Adipocyte (in vitro differentiated cells): ENCODE measurements at regions not wholly inside any gene's neighbourhood (a gene's known extent, or its start where the extent isn't known, plus 50 kb on each side); places are given as distances from the start of the nearest gene placed in this dataset.
"Not testable (repeated sequence)": the region's sequence is repeated elsewhere in the genome, so short reads cannot be mapped to it uniquely, and the experiment has no call there.

Experiments used
- DNase-seq: peaks from one replicate; pipeline ENCODE4 v3.0.0-alpha.2; 2015; ENCODE audit warnings: low read depth
- H3K27me3 ChIP-seq: replicated peaks from 2 replicates; pipeline ENCODE4 v1.7.0; 2013; ENCODE audit warnings: mild to moderate bottlenecking, low read length, moderate library complexity; ENCODE audit not compliant: control insufficient read depth, insufficient read depth
- H3K36me3 ChIP-seq: 2 replicates; pipeline ENCODE4 v1.7.0; 2013; ENCODE audit warnings: low read length, mild to moderate bottlenecking, moderate library complexity; ENCODE audit not compliant: control insufficient read depth, insufficient read depth, severe bottlenecking
- H3K4me1 ChIP-seq: 2 replicates; pipeline ENCODE4 v1.7.0; 2013; ENCODE audit warnings: mild to moderate bottlenecking, low read length, moderate library complexity; ENCODE audit not compliant: control insufficient read depth, insufficient read depth
- H3K4me3 ChIP-seq: 2 replicates; pipeline ENCODE4 v1.7.0; 2013; ENCODE audit warnings: mild to moderate bottlenecking, low read length, moderate library complexity
- H3K9ac ChIP-seq: 2 replicates; pipeline ENCODE4 v1.7.0; 2013; ENCODE audit warnings: mild to moderate bottlenecking, low read length, moderate library complexity
- H3K9me3 ChIP-seq: 2 replicates; pipeline ENCODE4 v1.7.0; 2013; ENCODE audit warnings: mild to moderate bottlenecking, low read length, moderate library complexity; ENCODE audit not compliant: control insufficient read depth

- not testable (repeated sequence) for H3K9ac ChIP-seq, H3K27me3 ChIP-seq, DNase-seq, H3K4me3 ChIP-seq, H3K9me3 ChIP-seq, H3K4me1 ChIP-seq
- H3K36me3 ChIP-seq, result peaks cover 16% of the 10 kb centered on the region
Observed at GRCh38 chr5:1618296-1618865, 94.6 kb upstream of the LPCAT1 start.

DNA sequence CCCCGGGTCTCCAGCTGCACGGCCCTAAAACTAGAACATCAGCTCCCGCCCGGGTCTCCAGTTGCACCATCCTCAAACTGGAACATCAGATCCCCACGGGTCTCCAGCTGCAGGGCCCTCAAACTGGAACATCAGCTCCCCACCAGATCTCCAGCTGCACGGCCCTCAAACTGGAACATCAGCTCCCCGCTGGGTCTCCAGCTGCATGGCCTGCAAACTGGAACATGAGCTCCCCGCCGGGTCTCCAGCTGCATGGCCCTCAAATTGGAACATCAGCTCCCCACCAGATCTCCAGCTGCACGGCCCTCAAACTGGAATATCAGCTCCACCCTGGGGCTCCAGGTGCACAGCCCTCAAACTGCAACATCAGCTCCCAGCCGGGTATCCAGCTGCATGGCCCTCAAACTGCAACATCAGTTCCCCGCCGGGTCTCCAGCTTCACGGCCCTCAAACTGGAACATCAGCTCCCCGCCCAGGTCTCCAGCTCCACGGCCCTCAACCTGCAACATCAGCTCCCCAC lies 93.5 kb upstream of the LPCAT1 start:
- DNase-seq, H3K4me1 ChIP-seq, H3K27me3 ChIP-seq, H3K4me3 ChIP-seq, H3K9me3 ChIP-seq, H3K9ac ChIP-seq: not testable (repeated sequence)
- peaks cover 18% of the 10 kb centered on the region for H3K36me3 ChIP-seq

GRCh38 chr5:1613515-1613914 lies 89.8 kb upstream of the LPCAT1 start:
- H3K9me3 ChIP-seq, H3K4me1 ChIP-seq, H3K9ac ChIP-seq, DNase-seq, H3K4me3 ChIP-seq, H3K36me3 ChIP-seq, H3K27me3 ChIP-seq: not testable (repeated sequence)

GRCh38 chr5:1610526-1610925 lies 86.8 kb upstream of the LPCAT1 start:
- not testable (repeated sequence) for H3K36me3 ChIP-seq, H3K4me1 ChIP-seq

DNA sequence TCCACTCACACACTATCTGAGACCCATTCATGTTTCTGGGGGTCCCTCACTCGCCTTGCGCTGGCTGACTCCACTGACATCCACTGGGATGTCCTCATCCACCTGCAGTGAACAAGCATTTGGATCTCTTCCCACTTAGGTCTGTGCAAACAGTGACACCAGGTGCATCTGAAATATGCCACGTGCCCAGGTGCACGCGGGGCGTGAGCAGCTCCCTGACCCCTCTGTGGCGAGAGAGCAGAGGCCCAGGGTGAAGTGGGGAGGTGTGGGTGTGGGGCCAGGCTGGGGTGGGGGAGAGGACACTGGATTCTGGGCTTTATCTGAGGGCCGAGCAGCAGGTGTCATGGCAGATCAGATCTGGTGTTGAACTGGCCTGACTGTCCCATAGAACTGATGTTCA lies 85.4 kb upstream of the LPCAT1 start:
- not testable (repeated sequence) for H3K27me3 ChIP-seq, DNase-seq, H3K9me3 ChIP-seq, H3K36me3 ChIP-seq, H3K9ac ChIP-seq, H3K4me1 ChIP-seq, H3K4me3 ChIP-seq

More at GRCh38 chr5:1610526-1610925, 86.8 kb upstream of the LPCAT1 start:
- H3K9me3 ChIP-seq, DNase-seq, H3K27me3 ChIP-seq, H3K9ac ChIP-seq, H3K4me3 ChIP-seq: not testable (repeated sequence)

- not testable (repeated sequence) for H3K4me3 ChIP-seq, H3K27me3 ChIP-seq, H3K9me3 ChIP-seq, H3K4me1 ChIP-seq, H3K36me3 ChIP-seq, H3K9ac ChIP-seq
- DNase-seq, result peak; percentile 62
Observed at GRCh38 chr5:1608336-1608735, 84.6 kb upstream of the LPCAT1 start.

DNA sequence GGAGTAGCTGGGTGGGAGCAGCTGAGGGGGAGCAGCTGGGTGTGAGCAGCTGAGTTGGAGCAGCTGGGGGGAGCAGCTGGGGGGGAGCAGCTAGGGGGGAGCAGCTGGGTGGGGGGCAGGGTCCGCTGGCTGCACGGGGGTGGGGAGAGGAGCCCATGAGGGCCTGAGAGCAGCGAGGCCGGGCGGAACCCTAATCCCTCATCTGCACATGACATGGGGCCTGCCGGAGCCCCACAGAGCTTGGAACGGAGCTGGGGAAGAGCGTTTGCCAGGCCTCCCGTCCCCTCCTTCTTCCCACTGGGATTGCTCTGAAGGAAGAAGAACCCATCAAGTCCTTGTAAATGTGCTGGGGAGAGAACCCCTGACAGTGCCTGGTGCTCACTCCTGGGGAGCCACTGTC lies 83.2 kb upstream of the LPCAT1 start:
- not testable (repeated sequence) for H3K36me3 ChIP-seq, H3K9me3 ChIP-seq, H3K4me1 ChIP-seq, H3K4me3 ChIP-seq, DNase-seq, H3K27me3 ChIP-seq, H3K9ac ChIP-seq

GRCh38 chr5:1603916-1604315 lies 80.2 kb upstream of the LPCAT1 start:
- H3K9me3 ChIP-seq, DNase-seq, H3K27me3 ChIP-seq, H3K4me1 ChIP-seq, H3K36me3 ChIP-seq, H3K4me3 ChIP-seq, H3K9ac ChIP-seq: not testable (repeated sequence)

DNA sequence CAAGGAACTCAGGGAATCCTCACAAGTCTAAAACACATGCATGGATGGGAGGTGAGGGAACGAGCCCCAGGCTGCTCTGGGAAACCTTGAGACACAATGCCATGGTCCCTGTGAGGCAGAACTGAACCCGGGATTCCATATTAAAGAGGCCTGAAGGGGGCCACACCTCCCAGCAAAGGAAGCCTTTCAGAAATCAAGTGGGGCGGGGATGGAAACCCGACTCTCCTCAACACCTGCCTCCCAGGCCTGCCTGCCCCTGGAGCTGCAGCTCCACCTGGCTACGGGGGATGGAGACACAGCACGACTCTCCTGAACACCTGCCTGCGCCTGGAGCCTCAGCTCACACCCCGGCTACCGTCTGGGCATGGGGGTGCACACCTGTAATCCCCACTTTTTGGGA lies 77.8 kb upstream of the LPCAT1 start:
- not testable (repeated sequence) for H3K4me1 ChIP-seq, H3K4me3 ChIP-seq, DNase-seq, H3K9ac ChIP-seq, H3K36me3 ChIP-seq, H3K9me3 ChIP-seq, H3K27me3 ChIP-seq

DNA sequence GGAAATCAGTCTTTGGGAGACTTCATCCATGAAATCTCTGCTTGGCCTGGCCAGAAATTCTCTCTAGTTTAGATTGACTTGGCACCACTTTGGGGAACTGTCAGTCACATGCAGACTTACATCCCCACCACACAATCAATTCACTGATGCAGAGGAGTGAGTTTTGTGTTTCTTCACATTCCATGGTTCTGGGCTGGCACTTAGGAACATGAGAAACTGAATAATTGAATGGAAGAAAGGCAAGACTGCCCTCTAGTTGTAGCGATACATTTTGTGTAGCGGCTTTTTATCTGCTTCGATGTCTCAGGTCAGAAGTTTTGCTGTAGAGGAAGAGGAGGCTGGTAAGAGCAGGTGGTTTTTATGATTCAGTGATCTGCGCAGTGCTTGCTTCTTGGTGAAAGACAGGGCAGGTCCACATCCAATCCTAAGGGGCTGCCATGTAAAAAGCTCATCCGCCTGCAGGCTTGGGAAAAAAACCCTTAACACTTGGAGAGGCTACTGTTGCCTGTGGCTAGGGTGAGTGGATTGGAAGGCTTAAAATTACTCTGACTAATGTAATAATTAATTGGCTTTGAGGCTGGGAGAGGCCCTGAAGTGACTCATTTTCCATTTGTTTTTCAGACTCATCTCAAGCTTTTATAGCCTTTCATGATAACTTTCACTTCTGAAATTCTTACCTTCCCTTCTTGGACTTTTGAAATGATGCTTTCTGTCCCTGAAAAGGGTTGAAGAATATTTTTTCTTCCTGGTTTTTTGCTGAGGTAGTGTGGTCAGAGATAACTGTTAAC lies 75.4 kb upstream of the LPCAT1 start:
- not testable (repeated sequence) for H3K4me3 ChIP-seq, H3K4me1 ChIP-seq, H3K27me3 ChIP-seq, H3K36me3 ChIP-seq, H3K9me3 ChIP-seq, H3K9ac ChIP-seq
- DNase-seq, result peak; percentile 79

- H3K4me1 ChIP-seq, H3K27me3 ChIP-seq, DNase-seq, H3K9me3 ChIP-seq, H3K36me3 ChIP-seq: not testable (repeated sequence)
- H3K9ac ChIP-seq, result peak overlapping the region; percentile 73
- H3K4me3 ChIP-seq, result peak overlapping the region; percentile 73
Observed at GRCh38 chr5:1597093-1597473, 73.3 kb upstream of the LPCAT1 start.
